ENCODE measurements at regions not wholly inside any gene's neighbourhood (a gene's known extent, or its start where the extent isn't known, plus 50 kb on each side); places are given as distances from the start of the nearest gene placed in this dataset.

GRCh38 chr4:187289371-187289770 lies 565.7 kb upstream of the FAT1 start:
- no peak for FAIRE-seq
- no peak for ATAC-seq

More at GRCh38 chr4:187289371-187289770, 565.7 kb upstream of the FAT1 start:
- POLR2A ChIA-PET: no interaction called here
- Histone ChIP-seq H3K9me3 (ENCODE audit: low read length) (no peaks in the 10 kb centered on the region), H3K36me3 (replicated peaks in 1 of 2; ENCODE audit: control insufficient read depth in 1 of 2, insufficient read depth in 2 of 2, low read length in 2 of 2) (no peaks in the 10 kb centered on the region), H3K27me3 (ENCODE audit: control insufficient read depth in 1 of 2, insufficient read depth in 2 of 2, low read length in 2 of 2) (no peaks in the 10 kb centered on the region; a peak in 1 of 5 replicates), H3K4me3 (replicated peaks in 1 of 3; ENCODE audit: insufficient read depth in 1 of 3, low read depth in 2 of 3, low read length in 3 of 3) (no peak overlapping the region), H3K79me2 (ENCODE audit: insufficient read depth, low read length) (no peaks in the 10 kb centered on the region), H3K4me1 (ENCODE audit: insufficient read depth, low read length) (no peaks in the 10 kb centered on the region), H4K20me1 (ENCODE audit: insufficient read depth, low read length) (no peaks in the 10 kb centered on the region), H2AFZ (ENCODE audit: low read length) (no peak overlapping the region), H3K4me2 (ENCODE audit: low read depth, low read length) (no peak overlapping the region), H3K27ac (ENCODE audit: extremely low read length, insufficient read depth, low read length) (no peak overlapping the region), H3K9ac (ENCODE audit: insufficient read depth, low read depth, low read length) (no peak overlapping the region)
- in situ Hi-C loops (cut with HindIII; ENCODE audit: extremely low pct_ligation_motif_present, low pct_unique_long_range_greater_than_20kb) (no loop called here), intact Hi-C loops (cut with micrococcal nuclease; ENCODE audit: unreplicated experiment) (no loop called here)
- no peak for TF ChIP-seq ZNF143 (CRISPR knock-in tag; IDR thresholded peaks at IDR 0.05)
- TF ChIP-seq GTF2F1 (IDR thresholded peaks at IDR 0.05; ENCODE audit: low read length): no peak
- TF ChIP-seq ZFX (CRISPR knock-in tag; IDR thresholded peaks at IDR 0.05; ENCODE audit: low read depth): no peak
- TF ChIP-seq NFKB2 (CRISPR knock-in tag; IDR thresholded peaks at IDR 0.05; ENCODE audit: borderline replicate concordance): no peak
- TF ChIP-seq ZNF598 (CRISPR knock-in tag; IDR thresholded peaks at IDR 0.05; ENCODE audit: borderline replicate concordance): no peak
- TF ChIP-seq REXO4 (CRISPR knock-in tag; IDR thresholded peaks at IDR 0.05; ENCODE audit: borderline replicate concordance): no peak
- no peak for TF ChIP-seq PLRG1 (conservative IDR thresholded peaks at IDR 0.05)
- no peak for TF ChIP-seq ZNF549 (CRISPR knock-in tag; IDR thresholded peaks at IDR 0.05)
- TF ChIP-seq ZC3H4 (CRISPR knock-in tag; IDR thresholded peaks at IDR 0.05; ENCODE audit: borderline replicate concordance): no peak
- no peak for TF ChIP-seq PHF20 (CRISPR knock-in tag; IDR thresholded peaks at IDR 0.05)
- no peak for TF ChIP-seq ZNF276 (CRISPR knock-in tag; IDR thresholded peaks at IDR 0.05; ENCODE audit: low read depth)
- TF ChIP-seq MTA1 (CRISPR knock-in tag; IDR thresholded peaks at IDR 0.05; ENCODE audit: borderline replicate concordance): no peak
- no peak for TF ChIP-seq ZNF292 (CRISPR knock-in tag; IDR thresholded peaks at IDR 0.05; ENCODE audit: borderline replicate concordance, low read depth)
- TF ChIP-seq ZNF891 (CRISPR knock-in tag; IDR thresholded peaks at IDR 0.05): no peak
- no peak for TF ChIP-seq ASH2L (IDR thresholded peaks at IDR 0.05; ENCODE audit: insufficient read length, low read depth, low read length)
- TF ChIP-seq CENPBD1 (CRISPR knock-in tag; IDR thresholded peaks at IDR 0.05; ENCODE audit: borderline replicate concordance, low read depth): no peak
- no peak for TF ChIP-seq AKAP8 (CRISPR knock-in tag; IDR thresholded peaks at IDR 0.05)
- BruUV-seq (replicated peaks): no TSS peak
- DNase-seq (ENCODE audit: low spot score): no peak
- 0% methylated on average over 2 of the region's 2 CpGs for WGBS (ENCODE audit: low lambda C conversion rate)
- CTCF ChIA-PET (ENCODE audit: low intra/inter-chr PET ratio, low total read pairs): no interaction called here
